Gastroesophageal sphincter (tissue), 4 donors: ENCODE measurements at regions not wholly inside any gene's neighbourhood (a gene's known extent, or its start where the extent isn't known, plus 50 kb on each side); places are given as distances from the start of the nearest gene placed in this dataset.

ENCODE experiments used
- ATAC-seq: fragments of 150-250 bp; one replicate; pipeline ENCODE4 v1.9.1; 2016; ENCODE audit warnings: mild to moderate bottlenecking, moderate library complexity
- H3K27ac ChIP-seq, 4 donors: fragments of 200-600 bp; sonication (generic) in 3 of 4; 1 replicate in 3 of 4; 2 replicates in 1 of 4; pipeline ENCODE4 v1.5.1; 2016 to 2019
- H3K27me3 ChIP-seq: fragments of 200-600 bp; sonication (generic); one replicate; pipeline ENCODE4 v1.5.1; 2019
- H3K36me3 ChIP-seq, 2 donors: fragments of 200-600 bp; sonication (generic); one replicate each; pipeline ENCODE4 v1.5.1; 2019; ENCODE audit warnings: control low read depth in 1 of 2
- H3K4me1 ChIP-seq, 3 donors: fragments of 200-600 bp; sonication (generic); 1 replicate in 2 of 3; 2 replicates in 1 of 3; pipeline ENCODE4 v1.5.1; 2016 to 2019; ENCODE audit warnings: control low read depth in 2 of 3
- H3K4me3 ChIP-seq, 2 donors: fragments of 200-600 bp; sonication (generic); one replicate each; pipeline ENCODE4 v1.5.1; 2019; ENCODE audit warnings: mild to moderate bottlenecking in 1 of 2, moderate library complexity in 1 of 2
- H3K9me3 ChIP-seq, 3 donors: fragments of 200-600 bp; sonication (generic); one replicate each; pipeline ENCODE4 v1.5.1; 2017 to 2019; ENCODE audit warnings: control low read depth in 2 of 3
- CTCF ChIP-seq, 4 experiments: fragments of 200-600 bp in 2 of 4; fragments of 450-650 bp in 2 of 4; sonication (generic) in 1 of 4; IDR thresholded peaks; one replicate each; pipeline ENCODE4 v1.5.1; 2017 to 2019; ENCODE audit warnings: antibody characterized with exemption in 4 of 4, mild to moderate bottlenecking in 2 of 4, moderate library complexity in 2 of 4
- EP300 ChIP-seq: sonication (generic); formaldehyde crosslinking; IDR thresholded peaks from one replicate; pipeline ENCODE4 v1.6.1; 2017; ENCODE audit warnings: antibody characterized with exemption, mild to moderate bottlenecking
- POLR2A ChIP-seq, 2 donors: fragments of 450-650 bp; IDR thresholded peaks; one replicate each; pipeline ENCODE4 v1.6.1; 2017; ENCODE audit warnings: antibody characterized with exemption in 2 of 2, mild to moderate bottlenecking in 2 of 2, moderate library complexity in 1 of 2
- POLR2AphosphoS5 ChIP-seq: sonication (generic); formaldehyde crosslinking; IDR thresholded peaks from one replicate; pipeline ENCODE4 v1.6.1; 2017; ENCODE audit warnings: antibody characterized with exemption
- WGBS, 2 donors: methylation state at CpG; one replicate each; pipeline ENCODE4 v1.1.5; 2018; ENCODE audit warnings: low coverage in 1 of 2; 5-methylcytosine and 5-hydroxymethylcytosine counted together

- WGBS, 2 donors: 65 to 88% methylated on average over 2 to 4 of the region's 4 CpGs
- no peak overlapping the region for H3K27ac ChIP-seq
- no peaks in the 10 kb centered on the region for H3K36me3 ChIP-seq
- no peaks in the 10 kb centered on the region for H3K27me3 ChIP-seq
- ATAC-seq: no peak
- TF ChIP-seq POLR2AphosphoS5 (no peak), CTCF (IDR thresholded peaks at IDR 0.05) (no peak), POLR2A (IDR thresholded peaks at IDR 0.05) (no peak), EP300 (no peak)
- no peaks in the 10 kb centered on the region for H3K4me1 ChIP-seq
- no peak overlapping the region for H3K4me3 ChIP-seq
- H3K9me3 ChIP-seq: no peaks in the 10 kb centered on the region
Observed at GRCh38 chr3:124619887-124620599, 110.2 kb upstream of the UMPS start.

GRCh38 chr3:124620600-124621063 lies 109.6 kb upstream of the UMPS start:
- WGBS, 2 donors: 53 to 83% methylated on average over 2 to 6 of the region's 6 CpGs
- TF ChIP-seq CTCF (IDR thresholded peaks at IDR 0.05) (no peak), POLR2A (IDR thresholded peaks at IDR 0.05) (no peak)
- ATAC-seq: no peak
- H3K27ac ChIP-seq: no peak overlapping the region
- no peaks in the 10 kb centered on the region for H3K9me3 ChIP-seq
- H3K36me3 ChIP-seq: no peaks in the 10 kb centered on the region
- H3K4me1 ChIP-seq: no peaks in the 10 kb centered on the region
- H3K4me3 ChIP-seq: no peak overlapping the region
- H3K27me3 ChIP-seq: no peaks in the 10 kb centered on the region

GRCh38 chr3:124621498-124621897 lies 108.8 kb upstream of the UMPS start:
- no peak for ATAC-seq
- no peak overlapping the region for H3K27ac ChIP-seq
- H3K9me3 ChIP-seq: no peaks in the 10 kb centered on the region
- H3K4me1 ChIP-seq: no peaks in the 10 kb centered on the region
- WGBS, 2 donors: 80 to 86% methylated on average over 1 to 2 of the region's 3 CpGs
- H3K4me3 ChIP-seq: no peak overlapping the region
- TF ChIP-seq POLR2AphosphoS5 (no peak), EP300 (no peak), CTCF (IDR thresholded peaks at IDR 0.05) (no peak), POLR2A (IDR thresholded peaks at IDR 0.05) (no peak)
- no peaks in the 10 kb centered on the region for H3K27me3 ChIP-seq
- no peaks in the 10 kb centered on the region for H3K36me3 ChIP-seq

GRCh38 chr3:124625074-124625473 lies 105.2 kb upstream of the UMPS start:
- Histone ChIP-seq H3K9me3 (no peaks in the 10 kb centered on the region), H3K4me1 (no peaks in the 10 kb centered on the region), H3K27ac (no peak overlapping the region), H3K27me3 (no peaks in the 10 kb centered on the region), H3K4me3 (no peak overlapping the region), H3K36me3 (no peaks in the 10 kb centered on the region)
- ATAC-seq: no peak
- TF ChIP-seq POLR2A (IDR thresholded peaks at IDR 0.05) (no peak), POLR2AphosphoS5 (no peak), CTCF (IDR thresholded peaks at IDR 0.05) (no peak), EP300 (no peak)

GRCh38 chr3:124627501-124627908 lies 102.7 kb upstream of the UMPS start:
- TF ChIP-seq EP300: no peak
- no peak for TF ChIP-seq POLR2A (IDR thresholded peaks at IDR 0.05)
- TF ChIP-seq POLR2AphosphoS5: no peak
- TF ChIP-seq CTCF (IDR thresholded peaks at IDR 0.05): no peak
- no peak overlapping the region for H3K4me3 ChIP-seq
- 53 to 86% methylated on average over 4 to 6 of the region's 6 CpGs for WGBS, 2 donors
- no peaks in the 10 kb centered on the region for H3K4me1 ChIP-seq
- no peak overlapping the region for H3K27ac ChIP-seq
- H3K36me3 ChIP-seq: peaks cover 0 to 5% of the 10 kb centered on the region in 2 donors
- no peak for ATAC-seq
- no peaks in the 10 kb centered on the region for H3K9me3 ChIP-seq
- no peaks in the 10 kb centered on the region for H3K27me3 ChIP-seq
